ENCODE measurements at regions not wholly inside any gene's neighbourhood (a gene's known extent, or its start where the extent isn't known, plus 50 kb on each side); places are given as distances from the start of the nearest gene placed in this dataset.

DNA sequence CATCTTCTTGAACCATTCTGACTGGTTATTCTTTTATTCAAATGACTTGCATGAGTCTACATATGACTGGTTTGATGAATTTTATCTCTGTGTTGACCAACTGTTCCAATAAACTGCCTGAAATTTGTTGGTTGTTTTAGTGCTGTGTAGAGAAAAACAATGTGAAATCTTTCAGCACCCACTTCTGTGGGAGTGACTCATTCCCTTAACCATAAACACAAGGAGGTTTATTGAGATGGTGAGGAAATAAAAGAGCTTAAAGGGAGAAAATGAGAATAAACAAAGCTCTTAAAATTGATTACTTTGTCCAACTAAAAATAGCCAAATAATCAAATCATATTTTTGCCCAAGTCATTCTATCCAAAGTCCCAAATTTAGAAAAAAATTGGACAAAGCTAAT, 341.1 kb downstream of the TGFB2 start:
- no peak for DNase-seq

DNA sequence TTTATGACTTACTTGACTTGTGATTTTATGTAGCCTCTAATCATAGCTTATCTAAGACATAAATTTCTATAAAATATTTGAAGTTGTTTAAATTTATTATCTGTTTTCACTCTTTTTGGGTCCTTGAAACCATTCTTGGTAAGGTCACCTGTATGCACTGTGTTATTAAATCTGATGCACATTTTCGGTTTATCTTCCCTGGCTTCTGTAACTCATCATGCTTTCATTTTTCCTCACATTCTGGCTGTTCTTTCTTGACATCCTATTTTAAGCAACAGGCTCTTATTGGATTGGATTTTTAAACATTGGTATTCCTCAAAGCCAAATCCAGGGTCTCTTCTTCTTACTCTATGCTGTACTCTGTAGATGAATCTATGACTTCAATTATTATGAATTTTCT, 341.6 kb downstream of the TGFB2 start:
- DNase-seq, result no peak

DNA sequence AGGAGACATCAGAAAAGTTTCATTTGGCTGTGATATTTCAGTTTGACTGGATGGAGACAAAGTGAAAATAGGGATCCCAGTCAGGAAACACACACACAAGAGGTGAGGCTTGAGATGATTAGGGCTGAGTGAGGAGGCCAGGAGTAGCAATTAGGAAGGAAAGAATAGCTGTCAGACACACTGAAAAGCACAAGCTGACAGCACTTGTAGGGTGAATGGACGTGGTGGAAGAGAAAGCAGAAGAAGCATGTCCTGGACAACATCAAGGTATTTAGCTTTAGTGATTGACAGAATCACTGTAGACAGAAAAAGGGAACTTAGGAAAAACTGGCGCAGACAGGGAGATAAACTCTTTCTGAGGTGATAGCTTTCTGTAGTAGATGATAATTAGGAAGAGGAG, 347.7 kb downstream of the TGFB2 start:
- DNase-seq, result peak; percentile 70

DNA sequence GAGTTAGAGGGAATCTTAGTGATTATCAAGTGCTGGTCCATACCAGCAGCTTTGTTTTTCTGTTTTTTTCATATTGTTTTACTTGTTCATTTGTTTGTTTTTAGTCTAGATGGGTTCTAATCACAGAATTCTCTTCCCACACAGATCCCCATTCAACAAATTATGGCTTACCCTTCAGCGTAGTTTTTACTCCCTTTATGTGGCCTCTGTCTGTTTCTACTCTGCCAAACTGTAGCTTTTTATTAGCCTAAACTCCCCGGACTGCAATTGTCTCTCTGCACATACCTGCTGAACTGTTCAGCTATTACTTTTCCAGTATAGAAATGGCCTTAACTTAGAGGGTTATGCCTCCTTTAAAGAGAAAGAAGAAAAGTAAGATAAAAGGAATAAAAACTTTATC, 348.5 kb downstream of the TGFB2 start:
- DNase-seq, result peak; percentile 18

DNA sequence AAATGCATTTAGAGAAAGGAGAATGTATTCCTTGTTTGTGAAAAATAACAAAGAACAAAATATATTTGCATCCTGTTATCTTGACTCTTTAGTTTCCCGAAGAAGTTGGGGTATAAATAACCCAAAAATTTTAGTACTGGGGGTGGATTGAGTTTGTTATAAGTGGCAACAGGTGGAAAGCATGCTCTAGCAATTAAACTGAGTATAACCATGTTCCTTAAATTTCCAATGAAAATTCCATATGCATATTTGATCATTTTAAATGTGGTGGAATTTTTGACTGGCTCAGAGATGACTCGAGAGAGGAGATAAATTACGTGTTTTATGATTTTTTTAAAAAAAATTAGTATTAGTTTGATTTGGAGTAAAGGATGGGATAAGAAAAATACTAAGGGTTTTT, 348.9 kb downstream of the TGFB2 start:
- no peak for DNase-seq

DNA sequence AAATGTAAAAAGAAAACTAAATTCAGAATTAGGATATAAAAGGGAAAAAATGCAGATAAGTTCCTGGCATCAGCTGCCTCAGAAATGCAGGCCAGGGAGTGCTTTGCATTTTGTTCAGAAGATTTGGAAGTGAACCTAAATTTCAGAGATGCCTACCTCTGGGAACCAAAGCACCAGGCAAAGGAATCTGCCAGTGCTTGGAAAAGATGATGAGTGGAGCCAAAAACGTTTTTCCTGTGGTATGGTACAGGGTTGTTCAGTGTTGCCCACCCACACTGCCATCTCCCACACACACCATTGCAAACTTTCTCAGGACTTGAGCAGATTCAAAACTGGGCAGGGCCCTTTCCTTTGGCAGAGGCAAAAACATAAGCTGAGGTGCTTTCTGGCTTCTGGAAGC, 349.5 kb downstream of the TGFB2 start:
- DNase-seq, result no peak

DNA sequence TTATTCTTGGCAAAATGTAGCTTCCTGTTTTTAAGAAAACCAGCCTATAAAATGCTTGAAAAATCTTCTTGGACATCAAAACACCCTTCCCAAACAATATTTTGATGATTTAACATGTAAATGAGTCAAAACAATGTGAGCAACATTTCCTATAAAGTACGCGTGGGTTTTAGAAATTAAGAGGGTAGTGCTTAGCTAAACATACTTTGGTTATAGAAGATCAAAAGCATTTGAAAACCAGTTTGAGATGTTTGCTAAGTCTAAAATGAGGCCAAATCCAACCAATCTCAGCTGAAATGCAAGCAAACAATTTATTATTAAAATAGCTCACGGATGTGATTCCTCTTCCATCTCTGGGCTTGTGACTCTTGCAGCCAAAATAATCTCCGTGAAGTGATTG, 350.4 kb downstream of the TGFB2 start:
- DNase-seq, result no peak

DNA sequence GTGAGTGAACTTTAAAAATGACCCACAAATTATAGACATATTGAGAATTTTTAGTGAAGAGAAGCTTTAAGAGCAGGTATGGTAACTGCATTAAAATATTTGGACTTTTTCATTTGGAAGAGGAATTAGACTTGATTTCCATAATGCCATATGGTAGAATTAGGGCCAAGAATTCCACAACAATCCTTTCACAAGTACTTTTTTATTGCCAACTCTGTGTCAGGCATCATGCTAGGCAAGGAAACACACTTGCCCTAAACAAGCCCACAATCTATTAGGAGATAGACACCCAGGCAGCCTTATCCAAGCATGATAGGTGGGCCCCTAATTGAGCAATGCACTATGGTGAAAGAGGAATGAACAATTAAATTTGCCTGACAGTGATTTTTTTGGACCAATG, 353.0 kb downstream of the TGFB2 start:
- DNase-seq, result no peak

DNA sequence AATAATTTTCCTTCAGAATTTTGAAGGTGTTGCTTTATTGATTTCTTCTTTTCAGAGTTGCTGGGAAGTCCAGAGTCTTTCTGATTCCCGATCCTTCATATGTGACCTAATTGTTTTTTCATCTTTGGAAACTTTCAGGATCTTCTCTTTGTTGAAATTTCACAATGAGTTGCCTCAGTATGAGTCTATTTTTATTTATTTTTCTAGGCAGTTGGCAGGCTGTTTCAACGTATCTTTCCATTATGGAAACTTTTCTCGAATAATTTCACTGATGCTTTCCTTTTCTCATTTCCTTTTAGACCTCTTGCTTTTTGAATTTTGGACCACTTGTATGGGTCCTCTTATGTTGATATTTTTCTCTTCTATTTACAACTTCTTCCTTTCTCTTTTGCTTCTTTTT, 354.3 kb downstream of the TGFB2 start:
- no peak for DNase-seq

DNA sequence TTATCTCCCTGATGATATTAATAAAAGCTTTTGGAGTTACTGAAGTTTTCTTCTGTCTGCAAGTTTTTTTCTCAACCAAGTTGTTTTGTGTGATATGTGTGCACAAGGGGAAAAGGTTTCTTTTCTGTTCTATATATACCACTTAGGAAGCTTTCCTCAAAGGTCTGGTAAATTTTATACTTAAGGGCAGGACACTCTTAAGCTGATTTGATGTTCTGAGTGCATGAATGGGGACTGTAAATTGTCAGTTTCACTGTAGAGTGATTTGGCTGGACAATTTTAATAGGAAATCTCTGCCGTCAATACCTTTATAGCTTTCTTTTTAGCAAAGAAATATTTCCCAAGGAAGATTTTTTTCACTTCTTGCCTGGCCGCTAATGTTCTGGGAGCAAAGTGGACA, 354.7 kb downstream of the TGFB2 start:
- no peak for DNase-seq

DNA sequence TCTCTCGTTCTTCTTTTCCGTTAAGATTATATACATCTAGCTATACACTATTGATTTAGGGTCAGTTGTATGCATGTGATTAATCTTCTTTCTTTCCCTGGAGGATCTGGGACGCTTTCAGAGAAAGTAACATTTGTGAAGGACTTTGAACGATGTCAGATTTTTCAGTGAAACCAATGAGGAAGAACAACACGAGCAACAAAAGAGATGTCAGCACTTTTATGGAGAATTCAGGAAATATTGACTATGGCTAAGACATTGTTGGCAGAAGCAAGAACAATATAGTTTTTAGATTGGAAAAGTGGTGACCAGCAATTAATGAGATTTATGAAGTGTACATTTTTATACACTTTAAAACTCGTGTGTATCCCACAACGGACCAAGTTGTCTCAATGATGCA, 355.5 kb downstream of the TGFB2 start:
- DNase-seq, result no peak

DNA sequence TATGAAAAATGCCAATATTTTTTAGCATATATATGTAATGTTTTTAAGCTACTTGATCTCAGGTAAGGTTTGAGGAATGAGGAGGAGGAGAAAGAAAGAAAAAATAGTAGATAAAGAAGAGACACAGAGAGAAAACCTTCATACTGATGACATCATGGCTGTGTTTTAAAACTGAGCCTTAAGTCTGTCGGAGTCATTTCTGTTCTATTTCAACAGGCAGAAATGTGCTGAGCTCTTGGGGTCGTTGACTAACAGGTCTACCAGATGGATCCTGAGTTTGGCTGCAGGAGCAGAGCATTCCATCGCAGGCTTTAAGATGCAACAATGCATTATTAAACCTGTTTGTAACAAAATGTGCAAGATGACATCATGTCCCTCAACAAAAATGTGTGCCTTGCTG, 356.0 kb downstream of the TGFB2 start:
- no peak for DNase-seq

DNA sequence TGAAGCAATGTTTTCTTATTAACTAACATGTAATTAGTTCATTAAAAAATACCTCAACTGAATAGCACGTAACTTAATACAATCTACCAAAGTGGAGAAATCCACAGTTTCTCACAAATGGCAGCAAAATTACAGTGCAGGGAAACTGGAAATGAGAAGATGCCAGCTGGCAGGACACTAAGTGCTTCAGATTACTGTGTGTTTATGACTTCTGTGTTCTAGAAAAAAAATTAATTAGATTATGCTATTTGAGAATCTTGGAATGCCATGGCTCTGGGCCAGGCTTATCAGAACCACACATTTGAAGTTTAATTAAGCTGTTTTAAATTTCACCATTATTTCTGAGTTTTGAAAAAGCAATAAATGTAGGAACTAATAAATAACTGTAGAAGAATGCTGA, 357.6 kb downstream of the TGFB2 start:
- no peak for DNase-seq

DNA sequence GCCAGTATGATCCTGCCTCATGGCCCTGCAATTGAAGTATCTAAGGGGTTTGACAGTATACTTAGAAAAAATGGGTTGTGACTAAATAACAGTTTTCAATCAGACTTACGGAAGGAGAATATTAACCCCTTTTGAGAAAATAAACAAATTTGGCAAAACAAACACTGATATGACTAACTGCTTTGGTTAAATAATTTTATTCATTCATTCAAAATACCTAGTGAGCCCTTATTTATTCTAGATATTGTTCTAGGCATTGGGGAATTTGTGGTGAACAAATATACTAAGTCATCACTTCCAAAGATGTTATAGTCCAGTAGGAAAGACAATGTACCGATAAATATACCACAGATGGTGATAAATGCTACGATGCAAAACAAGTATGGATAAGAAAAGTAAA, 358.7 kb downstream of the TGFB2 start:
- DNase-seq, result no peak

DNA sequence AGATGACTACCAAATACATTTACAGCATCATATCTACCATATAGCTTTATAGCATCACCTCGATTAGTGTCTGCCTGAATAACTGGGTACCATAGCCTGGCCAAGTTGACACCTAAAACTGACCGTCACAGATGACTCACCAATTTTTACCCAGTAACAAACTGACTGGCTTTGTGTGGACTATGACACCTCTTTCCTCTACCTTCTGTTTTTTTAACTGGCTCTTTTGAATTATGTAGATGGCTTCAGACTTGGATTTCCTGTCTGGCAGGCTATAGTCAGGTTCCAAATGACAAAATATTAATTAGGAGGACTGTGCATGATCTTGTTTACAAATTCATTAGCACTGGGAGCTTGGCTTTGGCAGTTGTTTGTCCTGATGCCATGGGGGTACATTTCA, 360.3 kb downstream of the TGFB2 start:
- no peak for DNase-seq

DNA sequence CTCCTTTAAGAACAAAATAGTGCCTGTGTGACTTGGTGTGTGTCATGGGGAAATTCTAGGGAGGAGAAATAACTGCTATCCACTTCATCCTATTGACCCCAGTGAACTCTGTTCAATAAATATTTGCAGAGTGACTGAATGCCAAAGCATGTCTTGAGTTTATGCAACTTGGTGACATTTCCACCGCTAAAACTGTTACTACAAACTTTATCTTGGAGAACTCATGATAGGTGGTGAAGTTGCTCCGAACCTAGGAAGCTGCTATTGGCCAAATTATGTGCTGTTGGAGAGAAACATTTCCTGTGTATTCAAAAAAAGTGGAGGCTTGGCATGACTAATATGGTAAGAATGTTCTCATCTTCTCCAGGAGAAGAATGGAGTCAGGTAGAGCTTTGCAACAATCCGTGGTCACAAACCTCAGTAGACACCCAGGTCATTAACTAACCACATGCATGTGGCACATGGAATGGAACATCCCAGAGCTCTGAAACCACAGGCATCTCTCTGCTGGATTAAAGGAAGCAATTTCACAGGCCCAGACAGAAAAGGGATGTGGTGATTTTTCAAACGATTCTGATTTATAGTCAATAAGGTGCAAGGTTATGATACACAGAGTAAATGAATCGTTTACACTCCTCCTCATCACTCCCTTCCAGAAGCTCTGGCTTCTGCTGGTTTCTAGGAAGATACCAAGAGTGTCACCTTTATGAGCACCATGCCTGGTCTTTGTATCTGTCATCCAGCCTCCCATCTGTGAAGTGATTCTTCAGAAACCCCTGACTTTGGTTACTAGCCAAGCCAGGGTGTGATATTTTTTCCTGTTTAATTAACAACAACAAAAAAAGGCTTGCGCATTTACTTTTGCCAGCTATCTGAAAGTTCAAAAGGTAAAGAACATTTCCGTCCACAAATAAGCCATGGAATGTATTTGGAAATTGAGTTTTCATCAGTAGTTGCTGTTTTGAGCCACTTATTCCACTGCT, 361.1 kb downstream of the TGFB2 start:
- DNase-seq, result peak; percentile 21

DNA sequence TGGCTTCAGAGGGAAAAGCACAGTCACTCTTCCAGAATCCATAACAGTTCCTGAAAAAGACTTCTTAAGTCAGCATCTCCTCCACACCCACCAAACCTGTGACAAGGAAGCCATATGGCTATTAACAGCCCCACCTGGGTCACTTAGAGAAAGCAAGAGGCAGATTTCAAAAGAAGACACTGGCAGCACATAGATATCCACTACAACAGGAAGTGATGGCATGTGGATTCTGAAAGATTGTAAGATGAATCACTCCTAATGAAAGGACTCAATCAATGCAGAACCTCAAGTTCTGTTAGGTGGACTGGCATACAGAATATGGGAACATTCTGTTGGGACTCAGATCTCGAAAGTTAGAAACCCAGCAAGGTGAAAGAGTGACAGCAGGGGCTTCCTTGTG, 365.9 kb downstream of the TGFB2 start:
- no peak for DNase-seq

DNA sequence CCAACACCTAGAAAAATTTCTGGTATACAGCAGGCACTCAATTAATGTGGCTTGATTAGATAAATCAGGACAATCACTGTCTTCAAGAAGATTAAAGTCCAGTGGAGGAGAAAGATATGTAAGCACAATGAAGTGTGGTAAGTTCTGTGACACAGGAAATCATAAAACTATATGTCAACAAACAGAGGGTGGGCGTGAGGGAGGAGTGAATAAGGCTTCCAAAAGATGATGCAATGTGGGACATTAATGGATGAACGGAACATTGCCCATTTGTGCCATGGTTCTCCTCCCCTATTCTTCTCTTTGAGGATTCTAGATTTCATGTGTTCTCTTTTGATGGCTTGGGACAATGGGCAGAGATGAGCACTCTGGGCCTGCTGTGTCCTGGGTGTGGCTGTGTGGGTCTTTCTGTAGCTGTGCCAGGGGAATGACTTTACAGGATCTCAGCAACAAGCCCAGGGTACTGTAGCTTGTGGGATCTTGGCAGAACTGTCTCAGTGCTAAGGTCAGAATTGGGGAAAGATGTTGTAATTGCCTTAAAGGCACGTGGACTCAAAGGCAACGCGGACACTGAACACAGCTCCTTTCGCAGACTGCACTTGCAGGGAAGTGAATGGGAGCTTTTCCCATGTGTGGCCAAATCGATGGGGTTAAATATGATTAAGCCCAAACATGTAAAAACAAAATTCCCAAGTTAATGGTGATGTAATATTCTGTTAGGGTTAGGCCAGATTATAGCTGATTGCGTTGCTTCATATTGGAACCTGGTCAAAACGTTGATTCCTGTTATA, 366.9 kb downstream of the TGFB2 start:
- no peak for DNase-seq

DNA sequence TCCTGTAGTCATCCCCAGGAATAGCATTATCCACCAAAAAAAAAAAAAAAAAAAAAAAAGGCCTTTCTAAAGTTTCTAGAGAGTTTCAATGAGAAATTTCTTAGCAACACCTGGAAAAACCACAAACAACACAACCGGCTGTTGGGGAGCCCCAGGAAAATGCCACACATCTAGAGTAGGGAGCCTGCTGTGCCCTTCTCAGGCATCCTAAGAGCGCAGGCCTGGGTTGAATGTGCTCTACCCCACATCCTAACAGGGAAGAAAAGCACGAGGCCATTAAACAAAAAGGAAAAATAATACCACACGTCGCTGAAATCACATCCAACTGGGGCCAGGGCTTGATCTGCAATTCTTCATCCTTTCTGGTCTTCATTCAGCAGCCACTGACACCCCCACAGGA, 367.5 kb downstream of the TGFB2 start:
- DNase-seq, result no peak

DNA sequence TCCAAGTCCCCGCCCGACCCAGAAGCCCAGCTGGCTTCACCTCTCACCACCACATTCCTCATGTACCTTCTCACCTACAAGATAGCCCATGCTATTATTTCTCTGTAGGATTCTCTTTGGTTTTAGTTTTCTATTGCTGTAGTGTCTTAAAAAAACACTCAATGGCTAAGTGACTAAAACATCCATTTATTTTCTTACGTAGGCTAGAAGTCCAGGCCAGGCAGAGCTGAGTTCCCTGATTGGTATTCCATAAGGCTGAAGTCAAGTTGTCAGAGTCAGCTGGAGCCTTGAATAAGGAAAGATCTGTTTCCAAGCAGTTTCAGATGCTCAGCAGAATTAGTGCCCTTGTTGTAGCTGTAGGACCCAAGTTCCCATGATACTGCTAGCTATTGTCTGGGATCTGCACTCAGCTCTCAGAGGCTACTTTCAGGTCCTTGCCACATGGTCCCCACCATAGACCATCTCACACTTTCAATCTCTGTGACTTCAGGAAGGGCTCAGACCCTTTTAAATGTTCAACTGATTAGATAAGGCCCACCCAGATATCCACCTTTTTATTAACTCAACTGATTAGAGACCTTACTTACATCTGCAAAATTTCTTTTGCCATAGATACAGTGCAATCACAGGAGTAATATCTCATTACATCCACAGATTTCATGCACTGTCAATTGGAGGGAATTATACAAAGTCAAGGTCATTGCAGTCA, 371.0 kb downstream of the TGFB2 start:
- DNase-seq, result no peak

DNA sequence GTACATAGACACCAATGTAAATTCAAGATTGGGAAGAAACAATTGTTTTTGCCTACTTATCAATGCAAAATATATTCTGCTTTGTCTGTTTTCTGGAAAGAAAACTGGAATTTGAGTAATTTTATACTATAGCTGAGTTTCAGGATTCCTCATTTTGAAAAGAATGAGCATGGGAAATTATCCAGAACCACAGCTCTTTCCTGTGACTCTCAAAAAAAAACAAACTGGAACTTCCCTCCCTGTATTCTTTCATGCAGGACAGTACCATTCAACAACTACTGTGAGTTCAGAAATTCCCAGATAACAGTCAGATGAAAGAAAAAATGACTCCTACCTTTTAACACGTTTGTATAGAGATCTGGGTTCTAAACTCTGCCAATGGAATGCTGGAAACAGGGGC, 372.4 kb downstream of the TGFB2 start:
- no peak for DNase-seq

DNA sequence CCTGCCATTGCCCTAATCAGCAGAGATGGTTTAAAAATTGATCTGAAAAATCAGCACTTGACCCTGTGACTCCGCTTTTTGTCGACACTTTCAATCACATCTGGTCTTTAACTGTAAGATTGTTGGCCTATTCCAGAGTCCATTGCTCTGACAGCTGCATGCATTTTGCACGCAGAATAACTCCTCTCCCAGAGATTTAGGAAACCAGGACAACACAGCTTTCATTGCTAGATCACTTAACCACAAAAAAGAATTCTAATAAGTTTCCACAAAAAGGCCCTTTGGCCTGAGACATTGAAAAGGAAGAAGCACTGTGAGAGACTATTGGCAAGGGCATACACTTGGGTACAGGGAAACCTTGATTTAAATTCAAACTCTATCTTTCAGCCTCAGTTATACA, 373.1 kb downstream of the TGFB2 start:
- no peak for DNase-seq

DNA sequence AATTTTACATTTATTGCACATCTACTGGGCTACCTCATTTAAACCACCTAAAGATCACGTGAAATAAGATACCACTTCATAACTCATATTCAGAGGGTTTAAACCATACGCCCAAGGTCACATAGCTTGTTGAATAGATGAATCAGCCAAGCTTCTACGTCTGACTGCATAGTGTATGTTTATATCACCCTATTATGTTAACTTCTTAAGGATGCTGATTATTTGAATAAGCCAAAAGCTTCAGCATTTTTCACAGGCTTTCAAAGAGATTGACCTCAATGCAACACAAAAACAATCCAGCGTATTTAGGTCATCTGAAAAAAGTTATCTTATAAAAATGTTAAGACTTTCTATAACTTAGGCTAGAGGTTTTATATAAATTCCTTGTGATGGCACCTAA, 373.8 kb downstream of the TGFB2 start:
- DNase-seq, result no peak

Data from eye (tissue), 1 donor.